ENCODE measurements at regions not wholly inside any gene's neighbourhood (a gene's known extent, or its start where the extent isn't known, plus 50 kb on each side); places are given as distances from the start of the nearest gene placed in this dataset.

GRCh38 chr13:97715763-97716162, 237.7 kb upstream of the IPO5 start:
- Histone ChIP-seq H3K9me3 (ENCODE audit: insufficient read depth in 2 of 2, low read depth in 1 of 2, low read length in 1 of 2) (peaks cover 0 to 6% of the 10 kb centered on the region in 2 experiments; a peak in 1 of 4 replicates), H2BK120ac (replicated peaks; ENCODE audit: low read depth, low read length) (no peak overlapping the region), H3K14ac (ENCODE audit: insufficient read length) (no peak overlapping the region), H2BK5ac (ENCODE audit: low read depth, low read length) (no peak overlapping the region), H3K4me2 (ENCODE audit: insufficient read depth in 1 of 2, low read depth in 2 of 2, low read length in 2 of 2) (no peak overlapping the region), H4K20me1 (replicated peaks in 1 of 2; ENCODE audit: control insufficient read depth in 1 of 2, insufficient read depth in 2 of 2, low read length in 2 of 2) (no peaks in the 10 kb centered on the region), H3K9ac (replicated peaks in 1 of 4; ENCODE audit: extremely low read depth in 1 of 4, low read depth in 3 of 4, low read length in 3 of 4) (no peak overlapping the region), H3K23ac (ENCODE audit: insufficient read length) (no peak overlapping the region), H2BK20ac (ENCODE audit: low read length) (no peak overlapping the region), H4K8ac (ENCODE audit: extremely low read depth, insufficient read depth, low read length) (no peak overlapping the region), H3K4ac (replicated peaks; ENCODE audit: insufficient read length, low read depth, low read length) (no peak overlapping the region), H3K4me3 (ENCODE audit: extremely low read depth in 1 of 4, insufficient read depth in 2 of 4, low read depth in 3 of 4, low read length in 4 of 4) (no peak overlapping the region), H4K91ac (replicated peaks; ENCODE audit: insufficient read length, low read length) (no peak overlapping the region), H2BK15ac (ENCODE audit: low read length) (no peak overlapping the region), H3K79me1 (ENCODE audit: low read depth, low read length) (no peaks in the 10 kb centered on the region), H4K5ac (ENCODE audit: insufficient read length, low read depth, low read length) (no peak overlapping the region), H2BK12ac (ENCODE audit: low read depth, low read length) (no peak overlapping the region), H3K18ac (ENCODE audit: extremely low read depth, low read length) (no peak overlapping the region), H2AFZ (ENCODE audit: low read length) (no peak overlapping the region), H3K27ac (ENCODE audit: low read depth, low read length) (no peak overlapping the region), H2AK5ac (ENCODE audit: low read depth, low read length) (no peak overlapping the region), H3K56ac (replicated peaks; ENCODE audit: insufficient read length, low read depth, low read length) (no peak overlapping the region), H3K36me3 (ENCODE audit: control insufficient read depth in 2 of 4, insufficient read depth in 4 of 4, low read length in 3 of 4) (no peaks in the 10 kb centered on the region), H3K4me1 (replicated peaks in 1 of 4; ENCODE audit: control insufficient read depth in 3 of 4, insufficient read depth in 4 of 4, low read length in 3 of 4) (no peaks in the 10 kb centered on the region), H3K23me2 (ENCODE audit: low read depth, low read length) (no peaks in the 10 kb centered on the region), H3K27me3 (replicated peaks in 1 of 4; ENCODE audit: control insufficient read depth in 3 of 4, extremely low read depth in 1 of 4, insufficient read depth in 3 of 4, low read length in 3 of 4) (no peaks in the 10 kb centered on the region), H3K79me2 (ENCODE audit: control insufficient read depth in 1 of 2, insufficient read depth in 2 of 2, low read length in 2 of 2) (no peaks in the 10 kb centered on the region)
- POLR2A ChIA-PET (ENCODE audit: partially characterized antibody), result no interaction called here
- DNase-seq (ENCODE audit: low read depth in 1 of 2, low spot score in 2 of 2), result no peak
- CTCF ChIA-PET (ENCODE audit: partially characterized antibody), result no interaction called here
- FAIRE-seq, result no peak
- TF ChIP-seq MAX (IDR thresholded peaks at IDR 0.05), result no peak
- TF ChIP-seq KDM5A (IDR thresholded peaks at IDR 0.05; ENCODE audit: low read length), result no peak
- TF ChIP-seq SIX5 (IDR thresholded peaks at IDR 0.05; ENCODE audit: low read depth, low read length), result no peak
- no peak for TF ChIP-seq E2F6 (IDR thresholded peaks at IDR 0.05)
- TF ChIP-seq CHD2 (IDR thresholded peaks at IDR 0.05; ENCODE audit: low read length), result no peak
- no peak for TF ChIP-seq HDAC2 (IDR thresholded peaks at IDR 0.05; ENCODE audit: borderline replicate concordance in 1 of 2, low read depth in 2 of 2, low read length in 2 of 2)
- TF ChIP-seq HDAC6 (IDR thresholded peaks at IDR 0.05; ENCODE audit: low read depth, low read length), result no peak
- TF ChIP-seq PHF8 (conservative IDR thresholded peaks at IDR 0.05; ENCODE audit: low read depth, low read length), result no peak
- no peak for TF ChIP-seq NRF1 (IDR thresholded peaks at IDR 0.05; ENCODE audit: low read depth, low read length)
- TF ChIP-seq SP2 (IDR thresholded peaks at IDR 0.05; ENCODE audit: low read length), result no peak
- no peak for TF ChIP-seq TCF12 (IDR thresholded peaks at IDR 0.05; ENCODE audit: low read depth, low read length)
- TF ChIP-seq TAF7 (optimal IDR thresholded peaks at IDR 0.05; ENCODE audit: borderline replicate concordance, low read depth, low read length), result no peak
